GM10266 (cell line): ENCODE measurements at regions not wholly inside any gene's neighbourhood (a gene's known extent, or its start where the extent isn't known, plus 50 kb on each side); places are given as distances from the start of the nearest gene placed in this dataset.

ENCODE experiments used
- DNase-seq: peaks from one replicate; pipeline ENCODE4 v3.0.0; 2012; ENCODE audit errors: extremely low spot score
- CTCF ChIP-seq: IDR thresholded peaks from 2 replicates; pipeline ENCODE4 v1.5.1; 2012; ENCODE audit warnings: mild to moderate bottlenecking, low read depth; ENCODE audit not compliant: control insufficient read depth, insufficient read depth; ENCODE audit errors: missing control alignments

GRCh38 chr11:32016111-32016510 lies 74.8 kb upstream of the RCN1 start:
- TF ChIP-seq CTCF, result no peak
- DNase-seq, result no peak

GRCh38 chr11:32015427-32015826 lies 75.4 kb upstream of the RCN1 start:
- no peak for DNase-seq
- TF ChIP-seq CTCF, result no peak

- no peak for TF ChIP-seq CTCF
- DNase-seq, result no peak
Observed at GRCh38 chr11:32013603-32014002, 77.3 kb upstream of the RCN1 start.

- no peak for DNase-seq
- no peak for TF ChIP-seq CTCF
Observed at GRCh38 chr11:32012049-32012448, 78.8 kb upstream of the RCN1 start.

- DNase-seq, result no peak
- TF ChIP-seq CTCF, result no peak
Observed at GRCh38 chr11:32008880-32009551, 81.9 kb upstream of the RCN1 start.

- TF ChIP-seq CTCF, result peak; percentile 70
- DNase-seq, result peak; percentile 45
Observed at GRCh38 chr11:32006799-32007388, 84.0 kb upstream of the RCN1 start.

- no peak for DNase-seq
- TF ChIP-seq CTCF, result no peak
Observed at GRCh38 chr11:32005786-32006416, 85.0 kb upstream of the RCN1 start.
